Parathyroid adenoma (tissue), 2 donors: ENCODE measurements at regions not wholly inside any gene's neighbourhood (a gene's known extent, or its start where the extent isn't known, plus 50 kb on each side); places are given as distances from the start of the nearest gene placed in this dataset.

Source experiments
- H2AFZ ChIP-seq: fragments of 300-600 bp; sonication (generic); one replicate; pipeline ENCODE4 v1.7.0; 2017; ENCODE audit warnings: antibody characterized with exemption, mild to moderate bottlenecking
- H3K27ac ChIP-seq: fragments of 300-600 bp; sonication (generic); one replicate; pipeline ENCODE4 v1.7.0; 2017
- H3K27me3 ChIP-seq: fragments of 300-600 bp; sonication (generic); one replicate; pipeline ENCODE4 v1.7.0; 2017; ENCODE audit warnings: low read length; ENCODE audit not compliant: control insufficient read depth, insufficient read depth
- H3K36me3 ChIP-seq: fragments of 300-600 bp; sonication (generic); one replicate; pipeline ENCODE4 v1.7.0; 2017; ENCODE audit warnings: low read length; ENCODE audit not compliant: control insufficient read depth, insufficient read depth
- H3K4me1 ChIP-seq: fragments of 300-600 bp; sonication (generic); one replicate; pipeline ENCODE4 v1.7.0; 2017; ENCODE audit warnings: control low read depth
- H3K4me2 ChIP-seq: fragments of 300-600 bp; sonication (generic); one replicate; pipeline ENCODE4 v1.7.0; 2017; ENCODE audit warnings: low read length
- H3K4me3 ChIP-seq: fragments of 300-600 bp; sonication (generic); one replicate; pipeline ENCODE4 v1.7.0; 2017; ENCODE audit warnings: low read depth, low read length
- H3K79me2 ChIP-seq: fragments of 300-600 bp; sonication (generic); one replicate; pipeline ENCODE4 v1.7.0; 2017; ENCODE audit warnings: control low read depth
- H3K9ac ChIP-seq: fragments of 300-600 bp; sonication (generic); one replicate; pipeline ENCODE4 v1.7.0; 2017; ENCODE audit warnings: mild to moderate bottlenecking
- H3K9me3 ChIP-seq: fragments of 300-600 bp; sonication (generic); one replicate; pipeline ENCODE4 v1.7.0; 2017; ENCODE audit warnings: low read length; ENCODE audit not compliant: control insufficient read depth
- TF ChIP-seq, protein P1 (sequence below): fragments of 300-600 bp; sonication (generic); IDR thresholded peaks from one replicate; pipeline ENCODE4 v1.7.0; 2017; ENCODE audit warnings: antibody characterized with exemption, mild to moderate bottlenecking
- donor health status: primary hyperparathyroidism.

DNA sequence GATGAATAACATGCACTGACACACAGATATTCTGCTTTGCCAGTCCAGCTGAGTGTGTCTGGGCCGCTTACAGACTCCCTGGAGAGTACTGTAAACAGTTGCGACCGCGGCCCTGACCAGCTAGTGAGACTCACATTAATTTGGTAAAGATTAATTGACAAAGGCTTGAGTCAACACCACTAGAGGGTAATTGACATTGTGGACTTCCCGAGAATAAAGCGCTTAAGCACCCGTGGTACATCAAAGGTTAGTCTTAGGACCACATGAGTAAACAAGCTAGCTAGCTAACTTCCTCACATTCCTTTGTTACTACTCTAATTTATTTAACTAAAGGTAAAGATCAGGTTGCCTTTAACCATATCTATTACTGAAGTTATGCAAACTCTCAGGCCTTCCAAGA is 624.4 kb upstream of the ARGLU1 start:
- no peaks in the 10 kb centered on the region for H3K36me3 ChIP-seq
- no peaks in the 10 kb centered on the region for H3K27me3 ChIP-seq
- H3K4me2 ChIP-seq: no peak overlapping the region
- H3K9me3 ChIP-seq: no peaks in the 10 kb centered on the region
- no peak overlapping the region for H3K4me3 ChIP-seq
- H2AFZ ChIP-seq: no peak overlapping the region
- TF ChIP-seq, protein P1, sequence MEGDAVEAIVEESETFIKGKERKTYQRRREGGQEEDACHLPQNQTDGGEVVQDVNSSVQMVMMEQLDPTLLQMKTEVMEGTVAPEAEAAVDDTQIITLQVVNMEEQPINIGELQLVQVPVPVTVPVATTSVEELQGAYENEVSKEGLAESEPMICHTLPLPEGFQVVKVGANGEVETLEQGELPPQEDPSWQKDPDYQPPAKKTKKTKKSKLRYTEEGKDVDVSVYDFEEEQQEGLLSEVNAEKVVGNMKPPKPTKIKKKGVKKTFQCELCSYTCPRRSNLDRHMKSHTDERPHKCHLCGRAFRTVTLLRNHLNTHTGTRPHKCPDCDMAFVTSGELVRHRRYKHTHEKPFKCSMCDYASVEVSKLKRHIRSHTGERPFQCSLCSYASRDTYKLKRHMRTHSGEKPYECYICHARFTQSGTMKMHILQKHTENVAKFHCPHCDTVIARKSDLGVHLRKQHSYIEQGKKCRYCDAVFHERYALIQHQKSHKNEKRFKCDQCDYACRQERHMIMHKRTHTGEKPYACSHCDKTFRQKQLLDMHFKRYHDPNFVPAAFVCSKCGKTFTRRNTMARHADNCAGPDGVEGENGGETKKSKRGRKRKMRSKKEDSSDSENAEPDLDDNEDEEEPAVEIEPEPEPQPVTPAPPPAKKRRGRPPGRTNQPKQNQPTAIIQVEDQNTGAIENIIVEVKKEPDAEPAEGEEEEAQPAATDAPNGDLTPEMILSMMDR: no peak
- H3K4me1 ChIP-seq: no peaks in the 10 kb centered on the region
- no peaks in the 10 kb centered on the region for H3K79me2 ChIP-seq
- H3K27ac ChIP-seq: no peak overlapping the region
- no peak overlapping the region for H3K9ac ChIP-seq

DNA sequence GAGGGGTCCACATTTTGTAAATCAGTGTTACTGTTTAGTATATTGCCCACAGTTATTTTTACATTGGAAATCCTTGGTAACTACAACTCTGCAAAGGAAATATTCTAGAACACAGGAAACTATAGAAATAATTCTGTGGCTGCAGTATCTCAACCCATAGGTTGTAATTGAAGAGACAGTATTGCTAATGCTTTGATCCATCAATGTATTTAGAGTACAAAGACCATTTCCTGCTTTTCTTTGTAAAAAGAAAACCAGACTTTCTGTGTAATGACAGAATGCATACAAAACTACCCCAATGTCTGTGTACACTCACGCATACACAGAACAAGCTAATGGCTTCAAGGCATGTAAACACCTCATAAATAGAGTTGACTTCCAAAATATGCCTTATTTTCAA is 622.1 kb upstream of the ARGLU1 start:
- TF ChIP-seq, protein P1: no peak
- H3K79me2 ChIP-seq: no peaks in the 10 kb centered on the region
- H3K27ac ChIP-seq: no peak overlapping the region
- H3K36me3 ChIP-seq: no peaks in the 10 kb centered on the region
- no peak overlapping the region for H2AFZ ChIP-seq
- H3K4me1 ChIP-seq: no peaks in the 10 kb centered on the region
- no peak overlapping the region for H3K9ac ChIP-seq
- H3K9me3 ChIP-seq: no peaks in the 10 kb centered on the region
- no peaks in the 10 kb centered on the region for H3K27me3 ChIP-seq
- H3K4me2 ChIP-seq: no peak overlapping the region
- H3K4me3 ChIP-seq: no peak overlapping the region

DNA sequence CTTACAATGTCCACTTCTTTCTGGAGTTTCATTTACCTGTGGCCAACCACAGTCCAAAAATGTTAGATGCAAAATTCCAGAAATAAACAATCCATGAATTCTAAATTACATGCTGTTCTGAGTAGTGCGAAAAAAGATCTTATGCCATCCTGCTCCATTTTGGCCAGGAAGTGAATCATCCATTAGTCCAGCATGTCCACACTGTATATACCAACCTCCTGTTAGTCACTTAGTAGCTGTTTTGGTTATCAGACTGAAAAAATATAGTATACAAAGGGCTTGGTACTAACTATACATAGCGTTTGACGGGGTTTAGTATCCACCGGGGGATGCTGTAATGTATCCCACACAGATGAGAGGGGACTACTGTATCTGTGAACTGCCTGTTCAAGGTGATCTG is 618.0 kb upstream of the ARGLU1 start:
- H3K27ac ChIP-seq: no peak overlapping the region
- no peak overlapping the region for H2AFZ ChIP-seq
- no peaks in the 10 kb centered on the region for H3K36me3 ChIP-seq
- H3K4me2 ChIP-seq: no peak overlapping the region
- TF ChIP-seq, protein P1: no peak
- H3K27me3 ChIP-seq: no peaks in the 10 kb centered on the region
- no peaks in the 10 kb centered on the region for H3K79me2 ChIP-seq
- H3K4me3 ChIP-seq: no peak overlapping the region
- H3K9me3 ChIP-seq: no peaks in the 10 kb centered on the region
- no peaks in the 10 kb centered on the region for H3K4me1 ChIP-seq
- no peak overlapping the region for H3K9ac ChIP-seq

DNA sequence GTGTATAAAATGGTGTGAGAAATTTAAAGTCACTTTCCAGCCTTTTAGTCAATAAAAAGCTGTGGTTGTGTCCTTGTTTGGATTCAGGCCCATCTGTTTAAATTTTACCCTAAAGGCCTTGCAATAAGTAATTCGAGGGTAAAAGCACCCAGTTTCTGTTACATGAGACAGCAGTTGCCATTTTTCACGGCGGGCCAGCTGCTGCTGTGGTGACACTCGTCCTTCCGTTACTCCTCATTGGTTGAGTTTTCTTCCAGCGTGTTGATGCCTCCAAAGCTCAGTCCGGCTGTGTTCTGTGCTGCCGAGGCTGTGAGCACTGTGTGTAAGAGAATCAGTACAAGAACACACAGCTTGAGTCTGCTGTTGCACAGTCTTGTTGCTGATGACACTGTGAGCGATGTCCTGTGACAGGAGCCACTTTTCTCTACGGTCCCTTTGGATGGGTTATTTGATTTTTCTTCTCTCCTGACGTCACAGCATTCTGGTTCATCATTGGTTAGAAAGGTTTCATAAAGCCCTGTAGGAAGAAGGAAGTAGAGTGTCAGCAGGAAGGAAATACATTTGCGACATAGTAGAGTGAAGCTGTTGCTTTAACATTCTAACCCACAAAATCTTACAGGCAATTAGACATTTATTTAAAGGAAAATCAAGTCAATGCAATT is 602.5 kb upstream of the ARGLU1 start:
- H3K9me3 ChIP-seq: no peaks in the 10 kb centered on the region
- no peak overlapping the region for H3K4me2 ChIP-seq
- no peaks in the 10 kb centered on the region for H3K36me3 ChIP-seq
- TF ChIP-seq, protein P1: no peak
- no peak overlapping the region for H2AFZ ChIP-seq
- H3K79me2 ChIP-seq: no peaks in the 10 kb centered on the region
- H3K27ac ChIP-seq: no peak overlapping the region
- H3K4me3 ChIP-seq: no peak overlapping the region
- H3K4me1 ChIP-seq: no peaks in the 10 kb centered on the region
- H3K27me3 ChIP-seq: no peaks in the 10 kb centered on the region
- no peak overlapping the region for H3K9ac ChIP-seq

DNA sequence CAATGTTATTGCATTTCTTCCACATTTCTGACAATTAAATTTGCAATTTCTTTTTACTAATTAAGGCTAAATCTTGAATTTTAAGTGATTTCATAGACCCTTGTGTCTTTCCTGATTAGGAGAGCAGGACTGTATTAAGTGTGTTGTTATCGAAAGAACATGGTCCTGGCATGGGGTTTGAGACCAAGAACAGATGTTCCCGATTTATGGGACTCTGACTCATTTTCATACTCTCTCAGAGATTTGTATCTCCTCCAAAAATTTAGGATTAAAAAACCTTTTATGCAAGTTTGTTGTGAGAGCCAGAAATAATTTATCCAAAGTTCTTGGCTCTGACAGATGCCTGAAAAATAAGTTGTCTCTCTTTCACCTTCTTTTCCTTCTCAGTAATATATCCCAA is 589.3 kb upstream of the ARGLU1 start:
- H3K4me2 ChIP-seq: no peak overlapping the region
- no peaks in the 10 kb centered on the region for H3K36me3 ChIP-seq
- no peaks in the 10 kb centered on the region for H3K79me2 ChIP-seq
- TF ChIP-seq, protein P1: no peak
- H3K27me3 ChIP-seq: no peaks in the 10 kb centered on the region
- no peaks in the 10 kb centered on the region for H3K4me1 ChIP-seq
- no peak overlapping the region for H3K27ac ChIP-seq
- H3K4me3 ChIP-seq: no peak overlapping the region
- no peak overlapping the region for H3K9ac ChIP-seq
- H3K9me3 ChIP-seq: no peaks in the 10 kb centered on the region
- H2AFZ ChIP-seq: no peak overlapping the region
